Astrocyte (in vitro differentiated cells and primary cell): ENCODE measurements at regions not wholly inside any gene's neighbourhood (a gene's known extent, or its start where the extent isn't known, plus 50 kb on each side); places are given as distances from the start of the nearest gene placed in this dataset.

Experiments
- CTCF ChIP-seq: IDR thresholded peaks from 2 replicates; pipeline ENCODE4 v1.5.1; 2011; ENCODE audit warnings: low read depth, mild to moderate bottlenecking, inconsistent platforms, low read length, moderate library complexity; ENCODE audit not compliant: insufficient read depth
- EZH2 ChIP-seq: IDR thresholded peaks from 2 replicates; pipeline ENCODE4 v1.6.1; 2012; ENCODE audit warnings: mild to moderate bottlenecking, low read length, inconsistent platforms; ENCODE audit not compliant: insufficient read depth

GRCh38 chr10:108523016-108523800 is 1358.7 kb upstream of the SORCS1 start:
- TF ChIP-seq CTCF: no peak
- TF ChIP-seq EZH2: no peak
